Left lung (tissue), 4 donors: ENCODE measurements at regions not wholly inside any gene's neighbourhood (a gene's known extent, or its start where the extent isn't known, plus 50 kb on each side); places are given as distances from the start of the nearest gene placed in this dataset.

ENCODE experiments used
- ATAC-seq: fragments of 200-7000 bp; cut with Tn5 transposase; one replicate; pipeline ENCODE4 v1.9.1; 2020; ENCODE audit warnings: moderate library complexity
- DNase-seq, 4 donors: peaks; one replicate each; pipeline ENCODE4 v3.0.0-alpha.2; 2013 to 2020
- H3K27ac ChIP-seq, 2 donors: fragments of 200-600 bp; sonication (generic) in 1 of 2; one replicate each; pipeline versions ENCODE4 v1.5.0 to v1.8.0; 2020 to 2021
- H3K27me3 ChIP-seq, 2 donors: fragments of 200-600 bp; sonication (generic) in 1 of 2; one replicate each; pipeline versions ENCODE4 v1.5.0 to v1.8.0; 2020 to 2021
- H3K36me3 ChIP-seq, 2 donors: fragments of 200-600 bp; sonication (generic) in 1 of 2; one replicate each; pipeline versions ENCODE4 v1.5.0 to v1.8.0; 2020 to 2021
- H3K4me1 ChIP-seq, 2 donors: fragments of 200-600 bp; one replicate each; pipeline ENCODE4 v1.8.0; 2021
- H3K4me3 ChIP-seq, 2 donors: fragments of 200-600 bp; sonication (generic) in 1 of 2; one replicate each; pipeline versions ENCODE4 v1.5.0 to v1.8.0; 2020 to 2021; ENCODE audit warnings: mild to moderate bottlenecking in 1 of 2
- H3K9me3 ChIP-seq, 2 donors: fragments of 200-600 bp; sonication (generic) in 1 of 2; one replicate each; pipeline versions ENCODE4 v1.5.0 to v1.8.0; 2020 to 2021
- CTCF ChIP-seq, 2 donors: fragments of 200-600 bp; sonication (generic) in 1 of 2; IDR thresholded peaks; one replicate each; pipeline versions ENCODE4 v1.5.0 to v1.8.0; 2021; ENCODE audit warnings: antibody characterized with exemption in 2 of 2
- intact Hi-C, 2 donors: fragments of 100-400 bp; cut with DNase I; formaldehyde crosslinking; loops; one replicate each; pipeline versions ENCODE4 v1.11.2 to v1.14.2; 2022
- donor health status: DM: no; HTN: yes; CAD: no.
- donor health status: DM: no; HTN: no; CAD: no.

DNA sequence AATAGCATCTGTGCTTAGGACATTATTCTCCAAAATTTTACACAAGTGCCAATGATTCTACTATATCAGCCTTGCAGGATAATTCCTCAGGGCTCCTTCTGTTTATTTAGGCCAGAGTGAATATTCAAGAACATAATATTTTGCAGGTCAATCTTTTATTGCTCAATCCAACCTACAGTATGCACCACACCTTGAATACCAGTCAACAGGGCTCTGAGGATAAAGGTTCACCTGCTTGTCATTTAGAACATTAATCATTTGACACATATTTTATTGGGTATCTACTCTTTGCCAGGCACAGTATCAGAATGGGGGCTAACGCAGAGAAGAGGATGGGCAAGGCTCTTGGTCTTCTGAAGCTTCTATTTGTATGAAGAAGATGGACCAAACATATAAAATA lies 66.2 kb upstream of the SHISA3 start:
- Histone ChIP-seq H3K27ac (no peak overlapping the region), H3K9me3 (no peaks in the 10 kb centered on the region), H3K4me1 (no peaks in the 10 kb centered on the region), H3K36me3 (no peaks in the 10 kb centered on the region), H3K4me3 (no peak overlapping the region), H3K27me3 (no peaks in the 10 kb centered on the region)
- ATAC-seq (no peak), DNase-seq (no peak)
- no peak for TF ChIP-seq CTCF (IDR thresholded peaks at IDR 0.05)
- intact Hi-C loops, result no loop called here

GRCh38 chr4:42331914-42332368 lies 65.3 kb upstream of the SHISA3 start:
- intact Hi-C loops, result no loop called here
- DNase-seq, result no peak
- no peak overlapping the region for H3K4me3 ChIP-seq
- no peak for ATAC-seq
- no peaks in the 10 kb centered on the region for H3K9me3 ChIP-seq
- H3K36me3 ChIP-seq, result no peaks in the 10 kb centered on the region
- no peak overlapping the region for H3K27ac ChIP-seq
- TF ChIP-seq CTCF (IDR thresholded peaks at IDR 0.05), result no peak
- H3K27me3 ChIP-seq, result no peaks in the 10 kb centered on the region
- no peaks in the 10 kb centered on the region for H3K4me1 ChIP-seq

GRCh38 chr4:42339935-42340406 lies 57.3 kb upstream of the SHISA3 start:
- H3K4me1 ChIP-seq, result no peaks in the 10 kb centered on the region
- peak in 1 of 4 donors; percentile 32 for DNase-seq
- no peaks in the 10 kb centered on the region for H3K27me3 ChIP-seq
- H3K27ac ChIP-seq, result peak overlapping the region in 1 of 2 donors; percentile 8
- no peak for TF ChIP-seq CTCF (IDR thresholded peaks at IDR 0.05)
- H3K36me3 ChIP-seq, result no peaks in the 10 kb centered on the region
- ATAC-seq, result peak; percentile 60
- H3K9me3 ChIP-seq, result no peaks in the 10 kb centered on the region
- H3K4me3 ChIP-seq, result no peak overlapping the region
- intact Hi-C loops, result no loop called here

DNA sequence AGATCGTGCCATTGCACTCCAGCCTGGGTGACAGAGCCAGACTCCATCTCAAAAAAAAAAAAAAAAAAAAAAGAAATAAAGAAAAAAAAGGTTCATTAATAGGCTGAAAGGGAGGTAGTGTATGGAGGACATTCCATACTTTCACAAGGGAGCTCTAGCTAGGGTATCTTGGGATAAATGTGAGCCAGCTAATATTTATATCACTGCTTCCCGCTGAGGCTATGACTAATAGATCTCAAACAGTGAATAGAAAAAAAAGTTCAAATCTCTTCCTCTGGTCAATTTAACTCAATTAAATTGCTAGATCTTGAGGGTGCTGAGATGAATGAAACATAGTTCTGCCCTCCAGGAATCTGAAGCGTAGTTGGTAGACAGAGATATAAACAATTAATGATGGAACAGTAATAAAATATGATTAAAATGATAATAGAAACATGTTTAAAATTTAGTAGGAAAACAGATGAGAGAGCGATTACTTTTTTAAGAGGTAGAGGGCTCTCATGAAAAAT lies 55.7 kb upstream of the SHISA3 start:
- no peak for TF ChIP-seq CTCF (IDR thresholded peaks at IDR 0.05)
- Histone ChIP-seq H3K36me3 (no peaks in the 10 kb centered on the region), H3K27ac (no peak overlapping the region), H3K4me1 (no peaks in the 10 kb centered on the region), H3K9me3 (no peaks in the 10 kb centered on the region), H3K27me3 (no peaks in the 10 kb centered on the region), H3K4me3 (no peak overlapping the region)
- intact Hi-C loops, result no loop called here
- DNase-seq (no peak), ATAC-seq (no peak)

GRCh38 chr4:42342459-42342858 lies 54.8 kb upstream of the SHISA3 start:
- no peak for DNase-seq
- no peaks in the 10 kb centered on the region for H3K4me1 ChIP-seq
- TF ChIP-seq CTCF (IDR thresholded peaks at IDR 0.05), result no peak
- H3K27ac ChIP-seq, result no peak overlapping the region
- intact Hi-C loops, result no loop called here
- H3K9me3 ChIP-seq, result no peaks in the 10 kb centered on the region
- H3K27me3 ChIP-seq, result no peaks in the 10 kb centered on the region
- no peaks in the 10 kb centered on the region for H3K36me3 ChIP-seq
- ATAC-seq, result no peak
- no peak overlapping the region for H3K4me3 ChIP-seq
